H9 (cell line): ENCODE measurements at regions not wholly inside any gene's neighbourhood (a gene's known extent, or its start where the extent isn't known, plus 50 kb on each side); places are given as distances from the start of the nearest gene placed in this dataset.

Experiments
- DNase-seq: peaks from one replicate; pipeline ENCODE4 v3.0.0-alpha.2; 2017
- H2AFZ ChIP-seq: one replicate; pipeline ENCODE4 v1.6.1; 2013; ENCODE audit warnings: mild to moderate bottlenecking, low read length, control low read depth, moderate library complexity
- H2AK5ac ChIP-seq: 2 replicates; pipeline ENCODE4 v1.6.1; 2013; ENCODE audit warnings: low read length, control low read depth, mixed read lengths; ENCODE audit not compliant: insufficient read length
- H2BK120ac ChIP-seq: one replicate; pipeline ENCODE4 v1.6.1; 2013; ENCODE audit warnings: low read depth, mild to moderate bottlenecking, low read length, control low read depth, inconsistent platforms; ENCODE audit not compliant: poor library complexity, severe bottlenecking
- H2BK12ac ChIP-seq: 2 replicates; pipeline ENCODE4 v1.6.1; 2013; ENCODE audit warnings: low read length, control low read depth, mixed read lengths, low read depth; ENCODE audit not compliant: insufficient read length
- H2BK15ac ChIP-seq: 2 replicates; pipeline ENCODE4 v1.6.1; 2013; ENCODE audit warnings: low read depth, low read length, control low read depth
- H2BK20ac ChIP-seq: one replicate; pipeline ENCODE4 v1.6.1; 2013; ENCODE audit warnings: low read depth, mild to moderate bottlenecking, low read length, control low read depth, inconsistent platforms; ENCODE audit not compliant: poor library complexity, severe bottlenecking
- H2BK5ac ChIP-seq: 2 replicates; pipeline ENCODE4 v1.6.1; 2013; ENCODE audit warnings: low read length, control low read depth, mixed read lengths; ENCODE audit not compliant: insufficient read length
- H3K14ac ChIP-seq: 2 replicates; pipeline ENCODE4 v1.6.1; 2013; ENCODE audit warnings: low read length, control low read depth; ENCODE audit not compliant: insufficient read depth
- H3K18ac ChIP-seq: 2 replicates; pipeline ENCODE4 v1.6.1; 2013; ENCODE audit warnings: low read depth, mild to moderate bottlenecking, mixed read lengths, low read length, control low read depth; ENCODE audit not compliant: insufficient read length
- H3K23ac ChIP-seq: 2 replicates; pipeline ENCODE4 v1.6.1; 2013; ENCODE audit warnings: low read length, control low read depth, mixed read lengths, low read depth; ENCODE audit not compliant: insufficient read length
- H3K23me2 ChIP-seq: 2 replicates; pipeline ENCODE4 v1.6.1; 2013; ENCODE audit warnings: low read depth, mild to moderate bottlenecking, mixed read lengths, low read length, control low read depth; ENCODE audit not compliant: insufficient read length, poor library complexity, severe bottlenecking
- H3K27ac ChIP-seq: 2 replicates; pipeline ENCODE4 v1.5.1; 2013; ENCODE audit warnings: low read length, control low read depth, mixed read lengths, low read depth; ENCODE audit not compliant: insufficient read length
- H3K27me3 ChIP-seq: 2 replicates; pipeline ENCODE4 v1.6.1; 2013; ENCODE audit warnings: low read length, control low read depth, inconsistent platforms; ENCODE audit not compliant: insufficient read depth
- H3K4ac ChIP-seq: 2 replicates; pipeline ENCODE4 v1.6.1; 2013; ENCODE audit warnings: low read depth, mild to moderate bottlenecking, control low read depth, inconsistent platforms, low read length, moderate library complexity
- H3K4me1 ChIP-seq: 2 replicates; pipeline ENCODE4 v1.6.1; 2013; ENCODE audit warnings: low read length, control low read depth, inconsistent platforms; ENCODE audit not compliant: insufficient read depth
- H3K4me2 ChIP-seq: 2 replicates; pipeline ENCODE4 v1.6.1; 2013; ENCODE audit warnings: low read length, control low read depth, mixed read lengths; ENCODE audit not compliant: insufficient read length, insufficient read depth
- H3K56ac ChIP-seq: 2 replicates; pipeline ENCODE4 v1.6.1; 2013; ENCODE audit warnings: low read depth, mild to moderate bottlenecking, mixed read lengths, low read length, control low read depth; ENCODE audit not compliant: insufficient read length
- H3K79me1 ChIP-seq: 2 replicates; pipeline ENCODE4 v1.6.1; 2013; ENCODE audit warnings: low read depth, mild to moderate bottlenecking, moderate library complexity, low read length, control low read depth, inconsistent platforms; ENCODE audit not compliant: insufficient read depth, poor library complexity, severe bottlenecking
- H3K79me2 ChIP-seq: 2 replicates; pipeline ENCODE4 v1.6.1; 2013; ENCODE audit warnings: low read length, control low read depth, inconsistent platforms; ENCODE audit not compliant: insufficient read depth
- H3K9ac ChIP-seq: 2 replicates; pipeline ENCODE4 v1.6.1; 2013; ENCODE audit warnings: low read length, control low read depth, mixed read lengths; ENCODE audit not compliant: insufficient read length; ENCODE audit errors: extremely low read depth
- H3K9me3 ChIP-seq: one replicate; pipeline ENCODE4 v1.6.1; 2013; ENCODE audit warnings: low read depth, low read length, inconsistent platforms; ENCODE audit not compliant: control insufficient read depth
- H3T11ph ChIP-seq: one replicate; pipeline ENCODE4 v1.6.1; 2013; ENCODE audit warnings: mild to moderate bottlenecking, low read length, control low read depth, inconsistent platforms
- H4K20me1 ChIP-seq: one replicate; pipeline ENCODE4 v1.6.1; 2013; ENCODE audit not compliant: control insufficient read depth, insufficient read length, insufficient read depth
- H4K5ac ChIP-seq: 2 replicates; pipeline ENCODE4 v1.6.1; 2013; ENCODE audit warnings: low read depth, mild to moderate bottlenecking, mixed read lengths, low read length, control low read depth; ENCODE audit not compliant: insufficient read length
- H4K8ac ChIP-seq: replicated peaks from 2 replicates; pipeline ENCODE4 v1.6.1; 2013; ENCODE audit warnings: low read length, control low read depth, mixed read lengths, low read depth; ENCODE audit not compliant: insufficient read length
- H4K91ac ChIP-seq: 2 replicates; pipeline ENCODE4 v1.6.1; 2013; ENCODE audit warnings: low read depth, mild to moderate bottlenecking, moderate library complexity, mixed read lengths, low read length, control low read depth; ENCODE audit not compliant: insufficient read length
- H3K27ac Mint-ChIP-seq, 3 experiments: 2 replicates in 2 of 3; 3 replicates in 1 of 3; pipeline ENCODE4 v1.8.0; 2020 to 2021; ENCODE audit warnings: mixed read lengths in 3 of 3, mild to moderate bottlenecking in 1 of 3, moderate library complexity in 1 of 3
- H3K27me3 Mint-ChIP-seq: 2 replicates; pipeline ENCODE4 v1.8.0; 2021; ENCODE audit warnings: low read depth, mild to moderate bottlenecking, moderate library complexity, mixed read lengths
- H3K36me3 Mint-ChIP-seq, 3 experiments: 2 replicates in 2 of 3; 3 replicates in 1 of 3; pipeline ENCODE4 v1.8.0; 2020 to 2021; ENCODE audit warnings: low read depth in 3 of 3, mixed read lengths in 3 of 3; ENCODE audit not compliant: insufficient read depth in 1 of 3
- H3K4me1 Mint-ChIP-seq, 2 experiments: 2 replicates each; pipeline ENCODE4 v1.8.0; 2020; ENCODE audit warnings: mixed read lengths in 2 of 2
- H3K4me3 Mint-ChIP-seq, 2 experiments: 2 replicates in 1 of 2; 3 replicates in 1 of 2; pipeline ENCODE4 v1.8.0; 2020 to 2021; ENCODE audit warnings: mild to moderate bottlenecking in 2 of 2, mixed read lengths in 2 of 2, moderate library complexity in 1 of 2
- H3K9me3 Mint-ChIP-seq, 2 experiments: 2 replicates in 1 of 2; 3 replicates in 1 of 2; pipeline ENCODE4 v1.8.0; 2020; ENCODE audit warnings: mild to moderate bottlenecking in 2 of 2, mixed read lengths in 2 of 2, moderate library complexity in 1 of 2
- CTCF ChIP-seq: fragments of 200-600 bp; sonication (generic); conservative IDR thresholded peaks from 3 replicates; pipeline ENCODE4 v1.8.0; 2021; ENCODE audit warnings: antibody characterized with exemption, mild to moderate bottlenecking

GRCh38 chr1:187044411-187044810, 215.7 kb downstream of the PLA2G4A start:
- Histone ChIP-seq H3K4me2 (no peak overlapping the region), H3K9ac (no peak overlapping the region), H3K27ac (no peak overlapping the region), H4K20me1 (no peaks in the 10 kb centered on the region), H2BK15ac (no peak overlapping the region), H3K4me1 (peaks cover 2% of the 10 kb centered on the region; the same call in 1 of the 2 replicates), H3K23ac (no peak overlapping the region), H4K8ac (no peak overlapping the region), H3K27me3 (no peaks in the 10 kb centered on the region), H2AK5ac (no peak overlapping the region), H3K56ac (no peak overlapping the region), H4K5ac (no peak overlapping the region), H3K23me2 (no peaks in the 10 kb centered on the region), H3K18ac (no peak overlapping the region), H3K79me1 (no peaks in the 10 kb centered on the region), H3K4ac (no peak overlapping the region), H3K9me3 (no peaks in the 10 kb centered on the region), H2BK12ac (no peak overlapping the region), H3K79me2 (no peaks in the 10 kb centered on the region), H2BK20ac (no peak overlapping the region), H3T11ph (no peak overlapping the region), H2AFZ (no peak overlapping the region), H2BK120ac (no peak overlapping the region), H3K14ac (no peak overlapping the region), H2BK5ac (no peak overlapping the region), H4K91ac (no peak overlapping the region)
- H3K27ac Mint-ChIP-seq, result no peak overlapping the region
- H3K9me3 Mint-ChIP-seq, result no peaks in the 10 kb centered on the region
- peaks cover 26 to 30% of the 10 kb centered on the region in 2 experiments for H3K4me1 Mint-ChIP-seq
- H3K36me3 Mint-ChIP-seq, result no peaks in the 10 kb centered on the region
- no peak for DNase-seq
- no peak for TF ChIP-seq CTCF
- no peaks in the 10 kb centered on the region for H3K27me3 Mint-ChIP-seq
- no peak overlapping the region for H3K4me3 Mint-ChIP-seq
